ENCODE measurements at regions not wholly inside any gene's neighbourhood (a gene's known extent, or its start where the extent isn't known, plus 50 kb on each side); places are given as distances from the start of the nearest gene placed in this dataset.

DNA sequence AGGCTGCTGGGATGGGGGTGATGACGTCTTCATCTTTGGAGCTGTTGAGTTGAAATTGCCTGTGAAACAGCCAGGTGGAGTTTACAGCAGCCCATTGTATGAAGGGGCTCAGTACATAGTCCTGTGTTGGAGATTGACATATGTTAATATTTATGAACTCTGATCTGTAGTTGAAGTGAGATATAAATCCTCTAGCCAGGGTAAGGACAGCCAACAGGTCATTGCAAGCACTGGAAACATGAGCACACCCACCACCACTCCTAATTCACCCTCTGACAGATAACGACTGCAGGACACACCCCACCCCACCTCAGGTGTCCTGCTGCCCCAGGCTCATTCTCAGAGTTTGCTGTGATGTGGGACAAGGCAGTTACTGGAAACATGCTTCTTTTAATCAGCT is 112.4 kb upstream of the TRIB2 start:
- CTCF ChIA-PET: no interaction called here
- no peaks in the 10 kb centered on the region for H3K27me3 Mint-ChIP-seq
- DNase-seq (no peak), ATAC-seq (no peak)
- intact Hi-C loops (cut with micrococcal nuclease): no loop called here
- H3K9me3 Mint-ChIP-seq: peaks cover 2% of the 10 kb centered on the region
- TF ChIP-seq, protein P1, sequence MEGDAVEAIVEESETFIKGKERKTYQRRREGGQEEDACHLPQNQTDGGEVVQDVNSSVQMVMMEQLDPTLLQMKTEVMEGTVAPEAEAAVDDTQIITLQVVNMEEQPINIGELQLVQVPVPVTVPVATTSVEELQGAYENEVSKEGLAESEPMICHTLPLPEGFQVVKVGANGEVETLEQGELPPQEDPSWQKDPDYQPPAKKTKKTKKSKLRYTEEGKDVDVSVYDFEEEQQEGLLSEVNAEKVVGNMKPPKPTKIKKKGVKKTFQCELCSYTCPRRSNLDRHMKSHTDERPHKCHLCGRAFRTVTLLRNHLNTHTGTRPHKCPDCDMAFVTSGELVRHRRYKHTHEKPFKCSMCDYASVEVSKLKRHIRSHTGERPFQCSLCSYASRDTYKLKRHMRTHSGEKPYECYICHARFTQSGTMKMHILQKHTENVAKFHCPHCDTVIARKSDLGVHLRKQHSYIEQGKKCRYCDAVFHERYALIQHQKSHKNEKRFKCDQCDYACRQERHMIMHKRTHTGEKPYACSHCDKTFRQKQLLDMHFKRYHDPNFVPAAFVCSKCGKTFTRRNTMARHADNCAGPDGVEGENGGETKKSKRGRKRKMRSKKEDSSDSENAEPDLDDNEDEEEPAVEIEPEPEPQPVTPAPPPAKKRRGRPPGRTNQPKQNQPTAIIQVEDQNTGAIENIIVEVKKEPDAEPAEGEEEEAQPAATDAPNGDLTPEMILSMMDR (IDR thresholded peaks at IDR 0.05): no peak
- no peak overlapping the region for H3K4me3 Mint-ChIP-seq
- H3K4me1 Mint-ChIP-seq (ENCODE audit: low read depth): peaks cover 14% of the 10 kb centered on the region
- no peak overlapping the region for H3K27ac Mint-ChIP-seq
- H3K36me3 Mint-ChIP-seq (ENCODE audit: low read depth): no peaks in the 10 kb centered on the region
- POLR2A ChIA-PET: no interaction called here

DNA sequence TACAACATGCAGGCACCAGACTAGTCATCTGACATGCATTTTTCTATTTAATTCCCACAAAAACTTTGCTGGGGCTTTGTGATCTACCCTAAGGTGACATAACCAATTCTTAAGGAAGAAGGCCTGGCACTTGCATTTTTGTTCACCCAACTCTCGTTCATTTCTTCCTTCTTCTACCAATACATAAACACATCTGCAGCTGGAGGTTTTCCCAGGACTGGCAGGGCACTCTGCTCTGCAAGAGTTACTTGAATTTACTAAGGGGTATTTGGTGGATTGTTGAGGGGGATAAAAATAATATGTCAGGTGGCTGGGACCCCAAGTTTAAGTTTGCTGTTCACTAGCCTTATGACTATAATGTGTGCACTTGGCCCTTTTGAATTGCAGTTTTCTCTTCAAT is 111.4 kb upstream of the TRIB2 start:
- Mint-ChIP-seq H3K4me1 (ENCODE audit: low read depth) (peaks cover 14% of the 10 kb centered on the region), H3K27me3 (no peaks in the 10 kb centered on the region), H3K36me3 (ENCODE audit: low read depth) (no peaks in the 10 kb centered on the region), H3K9me3 (peaks cover 2% of the 10 kb centered on the region), H3K27ac (no peak overlapping the region), H3K4me3 (no peak overlapping the region)
- CTCF ChIA-PET: no interaction called here
- ATAC-seq (no peak), DNase-seq (no peak)
- intact Hi-C loops (cut with micrococcal nuclease): no loop called here
- TF ChIP-seq, protein P1 (IDR thresholded peaks at IDR 0.05): no peak
- POLR2A ChIA-PET: no interaction called here

DNA sequence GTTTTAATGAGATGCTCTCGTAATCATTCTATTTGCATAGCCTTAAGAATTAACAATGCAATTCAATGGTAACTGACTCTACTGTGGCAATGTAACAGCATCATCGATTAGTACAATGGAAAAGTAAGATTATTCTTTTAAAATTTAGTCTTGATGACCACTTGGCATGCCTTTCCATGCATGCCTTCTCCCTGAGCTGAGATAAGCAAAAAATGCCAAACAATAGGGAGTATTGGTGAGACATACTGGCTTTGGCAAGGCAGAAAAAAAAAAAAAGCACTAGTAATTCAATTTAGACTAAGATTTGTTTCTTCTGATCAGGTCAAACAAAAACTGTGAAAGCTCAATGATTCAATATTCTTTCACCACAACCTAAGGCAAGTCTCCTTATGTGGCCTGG is 110.8 kb upstream of the TRIB2 start:
- TF ChIP-seq, protein P1 (IDR thresholded peaks at IDR 0.05): no peak
- H3K4me3 Mint-ChIP-seq: no peak overlapping the region
- no peak for DNase-seq
- peaks cover 14% of the 10 kb centered on the region for H3K4me1 Mint-ChIP-seq (ENCODE audit: low read depth)
- no peaks in the 10 kb centered on the region for H3K36me3 Mint-ChIP-seq (ENCODE audit: low read depth)
- intact Hi-C loops (cut with micrococcal nuclease): no loop called here
- no peaks in the 10 kb centered on the region for H3K27me3 Mint-ChIP-seq
- ATAC-seq: no peak
- H3K27ac Mint-ChIP-seq: no peak overlapping the region
- ChIA-PET CTCF (no interaction called here), POLR2A (no interaction called here)
- peaks cover 2% of the 10 kb centered on the region for H3K9me3 Mint-ChIP-seq

DNA sequence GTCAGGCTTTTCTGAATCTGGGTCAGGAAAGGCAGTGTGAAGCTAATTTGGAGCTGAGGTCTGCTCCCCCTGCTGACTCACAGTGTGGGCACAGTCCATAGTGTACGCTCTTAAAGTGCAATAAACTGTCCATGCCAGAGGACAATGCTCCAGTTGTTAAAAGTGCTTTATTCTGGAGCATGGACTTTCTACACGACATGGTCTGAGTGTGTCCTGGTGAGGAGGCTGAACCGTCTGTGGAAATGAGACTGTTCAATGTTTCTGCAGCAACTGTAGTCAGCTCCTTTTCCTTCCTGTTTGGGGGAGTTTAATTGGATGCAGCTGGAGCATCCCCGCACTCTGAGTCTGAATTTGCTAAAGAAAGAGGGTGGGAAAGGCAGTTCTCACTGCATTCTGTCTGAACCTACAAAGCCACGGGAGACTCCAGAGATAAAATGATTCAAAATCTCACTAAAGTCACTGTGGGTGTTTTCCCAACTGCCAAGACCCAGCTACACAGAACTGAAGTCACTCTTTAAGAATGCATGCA is 110.2 kb upstream of the TRIB2 start:
- TF ChIP-seq, protein P1 (IDR thresholded peaks at IDR 0.05): no peak
- ATAC-seq (peak; percentile 45), DNase-seq (no peak)
- Mint-ChIP-seq H3K36me3 (ENCODE audit: low read depth) (no peaks in the 10 kb centered on the region), H3K4me3 (no peak overlapping the region), H3K9me3 (peaks cover 2% of the 10 kb centered on the region), H3K4me1 (ENCODE audit: low read depth) (peaks cover 14% of the 10 kb centered on the region), H3K27ac (no peak overlapping the region), H3K27me3 (no peaks in the 10 kb centered on the region)
- intact Hi-C loops (cut with micrococcal nuclease): no loop called here
- CTCF ChIA-PET: no interaction called here
- POLR2A ChIA-PET: interaction anchor here (1.0 kb wide), 1 partner anchor 14 kb away, joined by 3 read pairs; no protein-coding TSS in a partner anchor

DNA sequence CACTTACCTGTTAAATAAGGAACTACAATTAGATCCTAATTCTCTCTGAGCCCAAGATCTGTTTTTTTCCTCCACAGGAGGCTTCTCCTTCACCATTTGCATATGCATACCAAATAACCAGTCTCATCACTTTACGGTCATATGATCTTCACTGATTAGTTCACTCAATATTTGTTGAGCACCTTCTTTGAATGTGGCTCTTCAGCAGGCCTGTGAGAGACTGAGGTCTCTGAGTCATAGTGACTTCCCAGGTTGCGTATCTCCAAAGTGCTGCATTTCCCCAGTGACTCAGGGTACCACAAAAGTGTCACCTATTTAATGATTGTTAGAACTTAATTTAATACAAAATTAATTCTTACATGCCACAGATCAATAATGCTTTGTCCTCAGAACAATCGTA is 108.8 kb upstream of the TRIB2 start:
- no peak overlapping the region for H3K27ac Mint-ChIP-seq

More for the DNA sequence above, 108.8 kb upstream of the TRIB2 start:
- POLR2A ChIA-PET: no interaction called here
- peak; percentile 27 for DNase-seq
- intact Hi-C loops (cut with micrococcal nuclease): no loop called here
- CTCF ChIA-PET: no interaction called here
- Mint-ChIP-seq H3K27me3 (no peaks in the 10 kb centered on the region), H3K36me3 (ENCODE audit: low read depth) (no peaks in the 10 kb centered on the region), H3K4me3 (no peak overlapping the region), H3K4me1 (ENCODE audit: low read depth) (peaks cover 14% of the 10 kb centered on the region), H3K9me3 (peaks cover 2% of the 10 kb centered on the region)
- ATAC-seq: peak; percentile 77
- TF ChIP-seq, protein P1 (IDR thresholded peaks at IDR 0.05): no peak

Measured in activated CD8-positive, alpha-beta T cell treated with anti-CD3 and anti-CD28 coated beads for 36 hours (primary cell).